ENCODE measurements at regions not wholly inside any gene's neighbourhood (a gene's known extent, or its start where the extent isn't known, plus 50 kb on each side); places are given as distances from the start of the nearest gene placed in this dataset.
"Not testable (repeated sequence)": the region's sequence is repeated elsewhere in the genome, so short reads cannot be mapped to it uniquely, and the experiment has no call there.

GRCh38 chr2:150085478-150085877 is 402.0 kb downstream of the RND3 start:
- Mint-ChIP-seq H3K9me3 (peaks cover 4% of the 10 kb centered on the region), H3K27me3 (no peaks in the 10 kb centered on the region), H3K4me3 (no peak overlapping the region), H3K27ac (no peak overlapping the region), H3K36me3 (no peaks in the 10 kb centered on the region), H3K4me1 (no peaks in the 10 kb centered on the region)
- no peak for DNase-seq
- CTCF ChIA-PET: interaction anchor here (0.7 kb wide), 1 partner anchor 258 kb away, joined by 3 read pairs; no protein-coding TSS in a partner anchor

DNA sequence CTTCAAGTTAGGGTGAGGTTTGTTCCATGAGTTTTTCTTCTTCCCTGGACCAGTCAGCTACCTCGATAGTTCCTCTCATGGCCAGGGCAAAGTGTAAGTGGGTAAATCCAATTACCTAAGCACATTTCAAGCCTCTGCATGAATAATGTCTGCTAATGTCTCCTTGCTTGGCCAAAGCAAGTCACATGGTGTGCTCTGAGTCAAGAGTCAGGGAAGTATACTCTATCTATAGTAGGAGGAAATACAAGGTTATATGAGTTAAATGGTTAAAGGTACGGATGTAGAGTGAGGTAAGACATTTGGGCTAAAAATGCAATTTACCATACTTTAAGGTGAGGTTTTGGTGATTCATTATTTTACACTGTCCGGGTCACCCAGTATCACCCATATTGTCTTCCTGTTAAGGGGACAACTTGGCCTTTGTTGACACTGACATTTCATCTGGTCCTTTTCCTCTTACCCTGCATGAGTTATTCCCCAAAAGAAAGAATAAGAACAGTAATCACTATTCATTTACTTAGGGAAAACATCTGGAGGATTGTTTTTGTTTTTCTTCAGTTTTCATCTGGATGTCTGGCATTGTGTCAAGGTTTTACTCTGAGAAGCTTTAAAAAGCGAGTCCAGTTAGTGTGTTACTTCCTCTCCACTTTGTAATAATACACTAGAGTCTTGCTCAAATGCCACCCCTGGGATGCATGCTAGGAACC is 405.5 kb downstream of the RND3 start:
- CTCF ChIA-PET: no interaction called here
- no peaks in the 10 kb centered on the region for H3K36me3 Mint-ChIP-seq
- no peak overlapping the region for H3K27ac Mint-ChIP-seq
- no peak overlapping the region for H3K4me3 Mint-ChIP-seq
- DNase-seq: no peak
- H3K9me3 Mint-ChIP-seq: peaks cover 4% of the 10 kb centered on the region
- H3K27me3 Mint-ChIP-seq: no peaks in the 10 kb centered on the region
- H3K4me1 Mint-ChIP-seq: no peaks in the 10 kb centered on the region

DNA sequence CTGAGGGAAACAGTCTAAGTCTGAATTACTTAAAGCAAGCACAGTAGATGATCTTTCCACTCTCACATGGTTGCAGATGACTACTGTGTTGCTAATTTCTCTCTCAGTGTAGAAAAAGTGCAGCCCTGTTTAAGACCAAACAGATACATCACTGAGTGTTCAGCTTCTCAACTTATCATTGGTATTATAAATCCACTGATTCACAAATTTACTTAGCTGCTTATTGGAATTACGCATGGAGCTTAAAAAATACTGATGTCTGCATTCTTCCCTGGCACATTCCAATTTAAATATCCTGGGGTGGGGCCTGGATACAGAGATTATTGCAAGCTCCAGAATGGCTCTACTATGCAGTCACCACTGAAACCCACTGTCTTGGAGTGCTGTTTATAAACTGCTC is 411.2 kb downstream of the RND3 start:
- CTCF ChIA-PET: no interaction called here
- no peaks in the 10 kb centered on the region for H3K4me1 Mint-ChIP-seq
- H3K4me3 Mint-ChIP-seq: no peak overlapping the region
- no peak overlapping the region for H3K27ac Mint-ChIP-seq
- no peak for DNase-seq
- H3K27me3 Mint-ChIP-seq: no peaks in the 10 kb centered on the region
- peaks cover 3% of the 10 kb centered on the region for H3K9me3 Mint-ChIP-seq
- H3K36me3 Mint-ChIP-seq: no peaks in the 10 kb centered on the region

DNA sequence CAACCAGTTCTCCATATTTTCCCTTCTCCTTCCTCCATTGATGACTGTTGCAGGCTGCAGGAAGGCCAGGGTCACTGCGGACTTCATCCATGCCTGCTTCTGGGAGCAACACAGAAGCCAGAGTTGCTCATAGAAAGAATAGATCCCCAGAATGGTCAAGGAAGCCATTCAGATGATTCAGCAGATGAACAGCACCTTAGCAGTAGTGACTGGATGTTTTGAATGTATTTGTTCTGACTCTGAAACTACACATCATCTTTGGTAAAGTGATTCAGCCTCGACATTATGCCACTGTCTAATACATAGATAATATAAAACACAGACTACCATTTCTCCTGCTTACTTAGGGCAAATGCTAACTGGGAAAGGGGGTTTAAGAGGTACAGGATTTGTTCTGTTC is 411.6 kb downstream of the RND3 start:
- Mint-ChIP-seq H3K4me3 (no peak overlapping the region), H3K9me3 (peaks cover 3% of the 10 kb centered on the region), H3K27me3 (no peaks in the 10 kb centered on the region), H3K4me1 (no peaks in the 10 kb centered on the region), H3K27ac (no peak overlapping the region), H3K36me3 (no peaks in the 10 kb centered on the region)
- CTCF ChIA-PET: no interaction called here
- DNase-seq: no peak

DNA sequence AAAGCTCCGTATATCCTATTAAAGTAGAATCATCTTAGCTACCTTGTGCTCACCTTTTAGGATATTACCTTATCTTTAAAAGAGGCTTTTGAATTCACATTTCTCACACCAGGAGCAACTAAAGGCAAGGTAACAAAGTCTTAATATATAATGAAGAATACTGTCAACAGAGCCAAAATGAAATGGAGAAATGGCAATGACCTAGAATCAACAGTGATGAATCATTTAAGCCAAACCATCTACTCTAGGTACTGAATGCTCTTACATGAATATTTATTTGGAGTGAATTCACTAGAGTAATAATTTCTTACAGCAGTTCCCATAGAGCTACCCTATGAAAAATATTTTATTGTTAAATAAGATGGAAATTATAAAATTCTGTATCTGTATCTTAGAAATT is 421.0 kb downstream of the RND3 start:
- no peak overlapping the region for H3K4me3 Mint-ChIP-seq
- CTCF ChIA-PET: no interaction called here

DNA sequence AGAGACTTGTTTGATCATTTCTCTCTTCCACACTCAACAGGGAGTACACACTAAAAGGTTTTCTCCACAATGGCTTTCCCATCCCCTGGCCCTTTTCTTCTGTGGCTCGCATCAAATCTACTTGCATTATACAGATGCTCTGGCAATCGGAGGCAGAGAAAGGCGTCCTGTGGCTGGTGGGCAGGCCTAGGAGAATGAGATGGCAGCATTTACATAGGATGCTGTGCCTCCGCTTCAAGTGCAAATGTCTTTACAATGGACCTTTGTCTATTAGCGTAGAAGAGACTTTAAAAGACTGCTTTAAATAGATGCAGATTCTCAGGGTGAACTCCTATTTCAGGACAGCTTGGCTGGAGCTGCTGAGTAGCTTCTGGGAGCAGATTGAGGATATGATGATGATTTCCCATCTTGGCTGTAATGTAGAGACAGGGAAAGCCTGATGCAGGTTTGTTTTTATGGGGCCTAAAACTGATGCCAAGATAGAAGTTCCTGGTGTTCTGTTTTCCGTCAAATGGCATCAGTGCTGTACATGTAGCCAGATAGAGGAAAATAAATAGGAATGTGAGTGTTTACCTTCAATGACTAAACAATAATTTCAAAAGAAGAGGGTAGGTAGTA is 423.4 kb downstream of the RND3 start:
- H3K4me3 Mint-ChIP-seq: no peak overlapping the region
- CTCF ChIA-PET: no interaction called here
- H3K36me3 Mint-ChIP-seq: no peaks in the 10 kb centered on the region
- H3K9me3 Mint-ChIP-seq: no peaks in the 10 kb centered on the region
- no peak overlapping the region for H3K27ac Mint-ChIP-seq
- no peak for DNase-seq
- no peaks in the 10 kb centered on the region for H3K4me1 Mint-ChIP-seq
- no peaks in the 10 kb centered on the region for H3K27me3 Mint-ChIP-seq

More for the DNA sequence above, 421.0 kb downstream of the RND3 start:
- DNase-seq: no peak
- H3K27me3 Mint-ChIP-seq: no peaks in the 10 kb centered on the region
- H3K9me3 Mint-ChIP-seq: no peaks in the 10 kb centered on the region
- H3K4me1 Mint-ChIP-seq: no peaks in the 10 kb centered on the region
- H3K36me3 Mint-ChIP-seq: no peaks in the 10 kb centered on the region
- H3K27ac Mint-ChIP-seq: no peak overlapping the region

DNA sequence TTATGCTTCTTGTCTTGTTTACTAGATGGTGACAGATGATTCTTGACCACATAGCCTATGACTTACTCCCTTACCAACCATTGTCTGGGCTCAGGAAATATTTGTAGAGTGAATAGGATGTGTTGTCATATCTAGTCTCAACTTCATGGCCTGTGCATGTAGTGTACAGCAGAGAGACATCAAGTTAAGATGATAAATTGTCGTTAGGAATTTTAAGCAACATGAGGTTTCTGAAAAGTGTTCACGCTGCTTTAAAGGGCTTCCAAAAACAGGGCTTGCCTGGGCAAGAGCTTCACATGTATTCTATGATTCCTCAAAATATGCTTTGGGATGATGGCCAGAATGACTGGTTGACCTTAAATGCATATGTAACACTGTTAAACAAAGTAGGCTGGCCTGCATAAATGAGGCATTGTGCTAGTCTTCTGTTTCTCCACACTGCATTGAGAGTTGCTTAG is 424.0 kb downstream of the RND3 start:
- Mint-ChIP-seq H3K4me3 (no peak overlapping the region), H3K4me1 (no peaks in the 10 kb centered on the region), H3K36me3 (no peaks in the 10 kb centered on the region), H3K9me3 (no peaks in the 10 kb centered on the region), H3K27ac (no peak overlapping the region), H3K27me3 (no peaks in the 10 kb centered on the region)
- DNase-seq: no peak
- CTCF ChIA-PET: no interaction called here

DNA sequence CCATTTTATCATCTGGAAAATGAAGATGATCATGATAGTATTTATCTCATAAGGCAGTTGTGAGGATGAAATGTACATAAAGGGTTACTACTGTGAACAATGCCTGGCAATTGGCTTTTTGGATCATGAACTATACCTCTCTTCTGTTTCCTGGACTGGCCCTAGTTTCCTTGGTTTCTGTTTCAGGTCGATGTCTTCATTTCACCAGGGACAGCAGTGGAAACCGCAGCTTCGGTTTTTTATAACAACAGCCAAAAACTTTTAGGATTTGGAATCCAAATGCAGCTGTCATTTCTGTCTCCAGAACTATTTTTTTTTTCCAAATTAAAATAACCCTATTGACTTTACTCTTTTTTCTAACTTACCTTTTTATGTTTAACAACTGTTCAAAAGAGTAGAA is 425.1 kb downstream of the RND3 start:
- no peaks in the 10 kb centered on the region for H3K4me1 Mint-ChIP-seq
- no peaks in the 10 kb centered on the region for H3K27me3 Mint-ChIP-seq
- no peaks in the 10 kb centered on the region for H3K36me3 Mint-ChIP-seq
- no peak overlapping the region for H3K27ac Mint-ChIP-seq
- CTCF ChIA-PET: no interaction called here
- no peak for DNase-seq
- H3K4me3 Mint-ChIP-seq: no peak overlapping the region
- H3K9me3 Mint-ChIP-seq: peaks cover 3% of the 10 kb centered on the region

DNA sequence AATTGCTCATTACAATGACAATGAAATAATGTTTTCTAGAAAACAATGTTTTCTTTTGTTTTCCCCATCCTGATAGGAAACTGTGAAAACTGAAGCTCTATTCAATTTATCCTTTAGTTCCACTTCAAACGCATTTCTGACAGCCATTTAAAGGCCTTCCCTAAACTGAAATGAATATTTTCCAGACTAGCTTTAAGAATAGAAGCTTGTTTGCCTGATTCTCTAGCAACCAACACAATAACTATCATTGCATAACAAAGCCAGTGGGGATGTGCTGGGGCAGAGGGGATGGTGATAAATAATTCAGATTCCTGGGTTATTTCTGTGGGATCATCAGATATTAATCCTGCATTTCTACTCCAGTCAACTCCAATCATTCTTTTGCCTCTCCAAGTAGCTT is 427.1 kb downstream of the RND3 start:
- Mint-ChIP-seq H3K27ac (no peak overlapping the region), H3K9me3 (peaks cover 5% of the 10 kb centered on the region), H3K4me1 (no peaks in the 10 kb centered on the region), H3K36me3 (no peaks in the 10 kb centered on the region), H3K4me3 (no peak overlapping the region), H3K27me3 (no peaks in the 10 kb centered on the region)
- CTCF ChIA-PET: interaction anchor here (0.6 kb wide), 1 partner anchor 237 kb away, joined by 3 read pairs; no protein-coding TSS in a partner anchor
- no peak for DNase-seq

GRCh38 chr2:150059676-150060075 is 427.8 kb downstream of the RND3 start:
- H3K27ac Mint-ChIP-seq, H3K36me3 Mint-ChIP-seq, DNase-seq, H3K27me3 Mint-ChIP-seq, H3K4me3 Mint-ChIP-seq, H3K9me3 Mint-ChIP-seq, H3K4me1 Mint-ChIP-seq, CTCF ChIA-PET: not testable (repeated sequence)

GRCh38 chr2:150052457-150052856 is 435.0 kb downstream of the RND3 start:
- H3K36me3 Mint-ChIP-seq: no peaks in the 10 kb centered on the region
- CTCF ChIA-PET: no interaction called here
- peaks cover 4% of the 10 kb centered on the region for H3K9me3 Mint-ChIP-seq
- no peaks in the 10 kb centered on the region for H3K27me3 Mint-ChIP-seq
- H3K4me3 Mint-ChIP-seq: no peak overlapping the region
- no peaks in the 10 kb centered on the region for H3K4me1 Mint-ChIP-seq
- no peak overlapping the region for H3K27ac Mint-ChIP-seq
- DNase-seq: no peak

GRCh38 chr2:150051004-150051403 is 436.5 kb downstream of the RND3 start:
- H3K4me3 Mint-ChIP-seq: no peak overlapping the region
- no peak overlapping the region for H3K27ac Mint-ChIP-seq
- CTCF ChIA-PET: no interaction called here
- no peaks in the 10 kb centered on the region for H3K4me1 Mint-ChIP-seq
- no peaks in the 10 kb centered on the region for H3K27me3 Mint-ChIP-seq
- DNase-seq: no peak
- H3K36me3 Mint-ChIP-seq: no peaks in the 10 kb centered on the region
- peaks cover 5% of the 10 kb centered on the region for H3K9me3 Mint-ChIP-seq

- DNase-seq: no peak
- no peaks in the 10 kb centered on the region for H3K4me1 Mint-ChIP-seq
- no peak overlapping the region for H3K4me3 Mint-ChIP-seq
- H3K36me3 Mint-ChIP-seq: no peaks in the 10 kb centered on the region
- H3K9me3 Mint-ChIP-seq: peaks cover 5% of the 10 kb centered on the region
- no peak overlapping the region for H3K27ac Mint-ChIP-seq
- CTCF ChIA-PET: no interaction called here
- no peaks in the 10 kb centered on the region for H3K27me3 Mint-ChIP-seq
Observed at GRCh38 chr2:150050036-150050435, 437.4 kb downstream of the RND3 start.

GRCh38 chr2:150047620-150048222 is 439.7 kb downstream of the RND3 start:
- H3K27me3 Mint-ChIP-seq: no peaks in the 10 kb centered on the region
- H3K36me3 Mint-ChIP-seq: no peaks in the 10 kb centered on the region
- CTCF ChIA-PET: no interaction called here
- H3K4me3 Mint-ChIP-seq: no peak overlapping the region
- DNase-seq: no peak
- H3K4me1 Mint-ChIP-seq: no peaks in the 10 kb centered on the region
- H3K9me3 Mint-ChIP-seq: peaks cover 5% of the 10 kb centered on the region
- no peak overlapping the region for H3K27ac Mint-ChIP-seq

GRCh38 chr2:150046810-150047209 is 440.7 kb downstream of the RND3 start:
- Mint-ChIP-seq H3K27ac (no peak overlapping the region), H3K9me3 (peaks cover 5% of the 10 kb centered on the region), H3K4me3 (no peak overlapping the region), H3K36me3 (no peaks in the 10 kb centered on the region), H3K4me1 (no peaks in the 10 kb centered on the region), H3K27me3 (no peaks in the 10 kb centered on the region)
- no peak for DNase-seq
- CTCF ChIA-PET: no interaction called here

Measured in activated naive CD4-positive, alpha-beta T cell treated with anti-CD3 and anti-CD28 coated beads, Interleukin-2, amount 10 ng/mL, durations not matched to agents 7 days and 5 days (primary cell).